H1 (cell line): ENCODE measurements at regions not wholly inside any gene's neighbourhood (a gene's known extent, or its start where the extent isn't known, plus 50 kb on each side); places are given as distances from the start of the nearest gene placed in this dataset.

Experiments
- CTCF ChIA-PET: fragments of 300-600 bp; sonication (Branson Sonifier 250); formaldehyde crosslinking; loops from one replicate; lab custom pipeline; 2021; ENCODE audit not compliant: partially characterized antibody; lab: Charles Lee
- POLR2A ChIA-PET: fragments of 300-600 bp; sonication (Branson Sonifier 250); formaldehyde crosslinking; loops from one replicate; lab custom pipeline; 2021; ENCODE audit warnings: inconsistent platforms; ENCODE audit not compliant: partially characterized antibody; lab: Charles Lee
- DNase-seq, 2 experiments: peaks; one replicate each; pipeline versions ENCODE4 v3.0.0 to v3.0.0-alpha.2; 2010 to 2022; ENCODE audit warnings: low spot score in 2 of 2, low read depth in 1 of 2, mixed read lengths in 1 of 2
- FAIRE-seq: peaks from 2 replicates; lab custom pipeline; 2011; peaks lifted over from hg19 to GRCh38; lab: Jason Lieb, UNC
- H2AFZ ChIP-seq: 2 replicates; pipeline ENCODE4 v1.8.1; 2012; ENCODE audit warnings: low read length, inconsistent platforms
- H2AK5ac ChIP-seq: 2 replicates; pipeline ENCODE4 v1.6.1; 2013; ENCODE audit warnings: low read depth, low read length
- H2BK120ac ChIP-seq: replicated peaks from 2 replicates; pipeline ENCODE3; 2013; ENCODE audit warnings: low read depth, low read length, inconsistent platforms
- H2BK12ac ChIP-seq: 2 replicates; pipeline ENCODE4 v1.6.1; 2013; ENCODE audit warnings: low read depth, low read length
- H2BK15ac ChIP-seq: 2 replicates; pipeline ENCODE4 v1.6.1; 2013; ENCODE audit warnings: low read length
- H2BK20ac ChIP-seq: 2 replicates; pipeline ENCODE4 v1.6.1; 2013; ENCODE audit warnings: low read length
- H2BK5ac ChIP-seq: 2 replicates; pipeline ENCODE4 v1.6.1; 2013; ENCODE audit warnings: low read depth, low read length
- H3K14ac ChIP-seq: 2 replicates; pipeline ENCODE4 v1.6.1; 2013; ENCODE audit warnings: inconsistent platforms; ENCODE audit not compliant: insufficient read length
- H3K18ac ChIP-seq: 2 replicates; pipeline ENCODE4 v1.6.1; 2013; ENCODE audit warnings: low read length; ENCODE audit errors: extremely low read depth
- H3K23ac ChIP-seq: 2 replicates; pipeline ENCODE4 v1.6.1; 2013; ENCODE audit warnings: inconsistent platforms; ENCODE audit not compliant: insufficient read length
- H3K23me2 ChIP-seq: 2 replicates; pipeline ENCODE4 v1.6.1; 2013; ENCODE audit warnings: low read depth, low read length
- H3K27ac ChIP-seq: 2 replicates; pipeline ENCODE4 v1.6.1; 2011; ENCODE audit warnings: low read depth, low read length, inconsistent platforms
- H3K27me3 ChIP-seq, 4 experiments: replicated peaks in 1 of 4; 1 replicate in 1 of 4; 2 replicates in 3 of 4; pipeline versions ENCODE4 v1.6.1 to v1.8.1; 2011 to 2013; ENCODE audit warnings: low read length in 3 of 4, mild to moderate bottlenecking in 3 of 4, inconsistent platforms in 2 of 4, mixed read lengths in 2 of 4, moderate library complexity in 1 of 4; ENCODE audit not compliant: control insufficient read depth in 3 of 4, insufficient read depth in 3 of 4; ENCODE audit errors: extremely low read depth in 1 of 4
- H3K36me3 ChIP-seq, 4 experiments: 2 replicates each; pipeline versions ENCODE4 v1.6.1 to v1.8.1; 2011 to 2013; ENCODE audit warnings: mild to moderate bottlenecking in 4 of 4, low read length in 3 of 4, moderate library complexity in 2 of 4, control low read depth in 1 of 4, inconsistent platforms in 1 of 4; ENCODE audit not compliant: insufficient read depth in 4 of 4, control insufficient read depth in 2 of 4
- H3K4ac ChIP-seq: replicated peaks from 2 replicates; pipeline ENCODE3; 2013; ENCODE audit warnings: low read length, low read depth, mixed read lengths, inconsistent platforms; ENCODE audit not compliant: insufficient read length
- H3K4me1 ChIP-seq, 4 experiments: replicated peaks in 1 of 4; 1 replicate in 1 of 4; 2 replicates in 3 of 4; pipeline versions ENCODE4 v1.6.1 to v1.8.1; 2011 to 2013; ENCODE audit warnings: low read length in 3 of 4, inconsistent platforms in 2 of 4, mixed read lengths in 1 of 4; ENCODE audit not compliant: insufficient read depth in 4 of 4, control insufficient read depth in 3 of 4
- H3K4me2 ChIP-seq, 2 experiments: 2 replicates each; pipeline versions ENCODE4 v1.6.1 to v1.8.1; 2011 to 2013; ENCODE audit warnings: low read depth in 2 of 2, low read length in 2 of 2, control low read depth in 1 of 2, inconsistent platforms in 1 of 2, mild to moderate bottlenecking in 1 of 2; ENCODE audit not compliant: insufficient read depth in 1 of 2
- H3K4me3 ChIP-seq, 4 experiments: fragments of 200-600, 300-600 bp in 1 of 4; sonication (generic), shearing (Covaris generic), sonication (Bioruptor Twin) in 1 of 4; 2 replicates each; pipeline versions ENCODE4 v1.5.1 to v1.8.1; 2011 to 2016; ENCODE audit warnings: low read length in 4 of 4, low read depth in 3 of 4, control low read depth in 2 of 4, inconsistent platforms in 2 of 4, mild to moderate bottlenecking in 2 of 4, mixed read lengths in 1 of 4, moderate library complexity in 1 of 4; ENCODE audit not compliant: insufficient read depth in 2 of 4; ENCODE audit errors: extremely low read depth in 1 of 4
- H3K56ac ChIP-seq: replicated peaks from 2 replicates; pipeline ENCODE3; 2013; ENCODE audit warnings: low read depth, mild to moderate bottlenecking, mixed read lengths, low read length, inconsistent platforms; ENCODE audit not compliant: insufficient read length
- H3K79me1 ChIP-seq: 2 replicates; pipeline ENCODE4 v1.6.1; 2013; ENCODE audit warnings: low read depth, low read length, control low read depth
- H3K79me2 ChIP-seq, 2 experiments: 2 replicates each; pipeline versions ENCODE4 v1.6.1 to v1.8.1; 2012 to 2013; ENCODE audit warnings: low read length in 2 of 2, mild to moderate bottlenecking in 2 of 2, inconsistent platforms in 1 of 2; ENCODE audit not compliant: insufficient read depth in 2 of 2, control insufficient read depth in 1 of 2
- H3K9ac ChIP-seq, 4 experiments: replicated peaks in 1 of 4; 1 replicate in 1 of 4; 2 replicates in 3 of 4; pipeline versions ENCODE4 v1.6.1 to v1.8.1; 2011 to 2013; ENCODE audit warnings: low read depth in 3 of 4, low read length in 3 of 4, control low read depth in 2 of 4, mild to moderate bottlenecking in 2 of 4, moderate library complexity in 2 of 4, inconsistent platforms in 1 of 4; ENCODE audit errors: extremely low read depth in 1 of 4
- H3K9me3 ChIP-seq, 2 experiments: 2 replicates each; pipeline versions ENCODE4 v1.6.1 to v1.8.1; 2012 to 2013; ENCODE audit warnings: mild to moderate bottlenecking in 2 of 2, moderate library complexity in 2 of 2, control low read depth in 1 of 2, inconsistent platforms in 1 of 2, low read depth in 1 of 2, low read length in 1 of 2, mixed read lengths in 1 of 2; ENCODE audit not compliant: insufficient read depth in 2 of 2
- H4K20me1 ChIP-seq, 2 experiments: replicated peaks in 1 of 2; 2 replicates each; pipeline versions ENCODE3 to v1.8.1; 2011 to 2013; ENCODE audit warnings: inconsistent platforms in 2 of 2, low read length in 2 of 2, mild to moderate bottlenecking in 1 of 2; ENCODE audit not compliant: insufficient read depth in 2 of 2, control insufficient read depth in 1 of 2
- H4K5ac ChIP-seq: 2 replicates; pipeline ENCODE4 v1.6.1; 2013; ENCODE audit warnings: low read length, low read depth, mixed read lengths, inconsistent platforms; ENCODE audit not compliant: insufficient read length
- H4K8ac ChIP-seq: 2 replicates; pipeline ENCODE4 v1.8.0; 2013; ENCODE audit warnings: mild to moderate bottlenecking, moderate library complexity, low read length, inconsistent platforms; ENCODE audit not compliant: insufficient read depth; ENCODE audit errors: extremely low read depth
- H4K91ac ChIP-seq: replicated peaks from 2 replicates; pipeline ENCODE3; 2013; ENCODE audit warnings: low read length, mixed read lengths, inconsistent platforms; ENCODE audit not compliant: insufficient read length
- CBX5 ChIP-seq: fragments of 300-800, 300-1000 bp; sonication (generic); IDR thresholded peaks from 2 replicates; pipeline ENCODE4 v1.7.1; 2016; ENCODE audit warnings: antibody characterized with exemption, low read length, low read depth
- CHD1 ChIP-seq: IDR thresholded peaks from 2 replicates; pipeline ENCODE4 v1.6.1; 2012; ENCODE audit warnings: low read depth, low read length, improper control_type of control experiment
- NANOG ChIP-seq: IDR thresholded peaks from 2 replicates; pipeline ENCODE4 v1.6.1; 2011; ENCODE audit warnings: low read length, low read depth, mild to moderate bottlenecking, inconsistent platforms; ENCODE audit not compliant: insufficient read depth, poor library complexity, severe bottlenecking
- POU5F1 ChIP-seq: IDR thresholded peaks from 2 replicates; pipeline ENCODE4 v1.6.1; 2011; ENCODE audit warnings: low read depth, mild to moderate bottlenecking, low read length, moderate library complexity
- RXRA ChIP-seq: IDR thresholded peaks from 2 replicates; pipeline ENCODE4 v1.6.1; 2011; ENCODE audit warnings: low read depth, mild to moderate bottlenecking, low read length, moderate library complexity; ENCODE audit not compliant: insufficient read depth
- SIN3A ChIP-seq, 2 experiments: IDR thresholded peaks in 1 of 2; conservative IDR thresholded peaks in 1 of 2; 2 replicates each; pipeline ENCODE4 v1.6.1; 2011 to 2012; ENCODE audit warnings: low read length in 2 of 2, improper control_type of control experiment in 1 of 2, low read depth in 1 of 2, mild to moderate bottlenecking in 1 of 2
- WGBS, 2 experiments: shearing (Covaris generic) in 1 of 2; methylation state at CpG; one replicate each; pipeline versions ENCODE4 v1.1.6 to v1.1.7; 2013 to 2015; ENCODE audit warnings: low lambda C conversion rate in 2 of 2, mixed read lengths in 2 of 2, inconsistent platforms in 1 of 2, low coverage in 1 of 2, missing lambda C conversion rate in 1 of 2; ENCODE audit not compliant: insufficient replicate concordance in 2 of 2, insufficient coverage in 1 of 2, insufficient read length in 1 of 2; ENCODE audit errors: extremely low coverage in 1 of 2, missing lambda C conversion rate in 1 of 2; 5-methylcytosine and 5-hydroxymethylcytosine counted together

DNA sequence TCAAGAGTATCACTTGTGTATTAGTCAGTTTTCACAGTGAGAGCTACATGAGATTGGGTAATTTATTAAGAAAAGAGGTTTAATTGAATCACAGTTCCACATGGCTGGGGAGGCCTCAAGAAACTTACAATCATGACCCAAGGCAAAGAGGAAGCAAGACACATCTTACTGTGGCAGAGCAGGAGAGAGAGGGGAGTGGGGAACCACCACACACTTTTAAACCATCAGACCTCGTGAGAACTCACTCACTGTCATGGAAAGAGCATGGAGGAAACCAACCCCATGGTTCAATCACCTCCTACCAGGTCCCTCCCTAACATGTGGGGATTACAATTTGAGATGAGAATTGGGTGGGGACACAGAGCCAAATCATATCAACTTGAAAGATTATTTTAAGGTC lies 522.9 kb downstream of the FLRT2 start:
- Histone ChIP-seq H3K4ac (no peak overlapping the region), H3K27me3 (peaks cover 0 to 1% (median 0%) of the 10 kb centered on the region in 4 experiments; a peak in 1 of 7 replicates), H4K8ac (no peak overlapping the region), H2AK5ac (no peak overlapping the region), H3K27ac (no peak overlapping the region), H3K9me3 (no peaks in the 10 kb centered on the region; a peak in 1 of 4 replicates), H2BK120ac (no peak overlapping the region)
- 82% methylated on average over 1 of the region's 1 CpG; no CpG with 5 or more reads in 1 of the 2 experiments for WGBS, 2 experiments
- CTCF ChIA-PET = interaction anchor here (1.6 kb wide), 1 partner anchor 14 kb away, joined by 7 read pairs; no protein-coding TSS in a partner anchor
- FAIRE-seq = no peak
- TF ChIP-seq SIN3A (conservative IDR thresholded peaks at IDR 0.05 in 1 of 2, IDR thresholded peaks at IDR 0.05 in 1 of 2; ENCODE audit: low read depth in 1 of 2, low read length in 2 of 2) (no peak), CBX5 (no peak), CHD1 (no peak), RXRA (no peak), POU5F1 (no peak), NANOG (no peak)
- TF ChIP-seq, all 59 proteins: peak for 0
- Histone ChIP-seq H3K14ac (no peak overlapping the region), H3K79me2 (no peaks in the 10 kb centered on the region), H3K4me1 (no peaks in the 10 kb centered on the region), H4K20me1 (no peaks in the 10 kb centered on the region), H3K56ac (no peak overlapping the region), H2BK12ac (no peak overlapping the region), H3K18ac (no peak overlapping the region), H3K36me3 (no peaks in the 10 kb centered on the region), H3K4me3 (no peak overlapping the region), H2BK15ac (no peak overlapping the region), H4K5ac (no peak overlapping the region), H2BK5ac (no peak overlapping the region), H2BK20ac (no peak overlapping the region), H3K23me2 (no peaks in the 10 kb centered on the region), H3K23ac (no peak overlapping the region), H3K9ac (no peak overlapping the region), H3K4me2 (no peak overlapping the region), H2AFZ (no peak overlapping the region), H3K79me1 (no peaks in the 10 kb centered on the region), H4K91ac (no peak overlapping the region)
- POLR2A ChIA-PET = no interaction called here
- no peak for DNase-seq
